ENCODE measurements at regions not wholly inside any gene's neighbourhood (a gene's known extent, or its start where the extent isn't known, plus 50 kb on each side); places are given as distances from the start of the nearest gene placed in this dataset.

GRCh38 chr13:106755542-106755941 is 187.6 kb upstream of the ARGLU1 start:
- CTCF ChIA-PET: no interaction called here
- no peak overlapping the region for H2AFZ ChIP-seq (ENCODE audit: low read depth, low read length, poor library complexity, severe bottlenecking)
- no TSS peak for BruUV-seq (replicated peaks)
- no peaks in the 10 kb centered on the region for H3K4me1 ChIP-seq (ENCODE audit: control insufficient read depth in 1 of 2, insufficient read depth in 2 of 2, low read length in 2 of 2)
- peaks cover 32% of the 10 kb centered on the region for H3K27me3 ChIP-seq (ENCODE audit: insufficient read depth, low read length)
- no peak overlapping the region for H3K9ac ChIP-seq (ENCODE audit: low read length)
- no peaks in the 10 kb centered on the region for H3K9me3 ChIP-seq (ENCODE audit: control insufficient read depth in 1 of 2, insufficient read depth in 1 of 2, low read depth in 1 of 2, low read length in 2 of 2)
- no peak for DNase-seq (ENCODE audit: low read depth, low spot score)
- H3K79me2 ChIP-seq (ENCODE audit: insufficient read depth, low read length): no peaks in the 10 kb centered on the region
- POLR2A ChIA-PET: no interaction called here
- no peak overlapping the region for H3K4me2 ChIP-seq (ENCODE audit: low read length)
- H3K4me3 ChIP-seq (replicated peaks in 1 of 2; ENCODE audit: low read depth in 1 of 2, low read length in 2 of 2): no peak overlapping the region
- H3K27ac ChIP-seq (ENCODE audit: low read depth, low read length): no peak overlapping the region
- ATAC-seq: no peak
- intact Hi-C loops (cut with micrococcal nuclease): no loop called here
- H4K20me1 ChIP-seq (ENCODE audit: insufficient read depth): no peaks in the 10 kb centered on the region
- TF ChIP-seq ZNF274 (IDR thresholded peaks at IDR 0.05; ENCODE audit: low read depth, low read length) (no peak), ATF3 (IDR thresholded peaks at IDR 0.05) (no peak), YY1 (IDR thresholded peaks at IDR 0.05; ENCODE audit: extremely low read depth, insufficient replicate concordance, low read depth, low read length) (no peak), FOSL1 (IDR thresholded peaks at IDR 0.05; ENCODE audit: low read depth) (no peak), SRF (IDR thresholded peaks at IDR 0.05; ENCODE audit: low read depth) (no peak), EZH2phosphoT487 (IDR thresholded peaks at IDR 0.05; ENCODE audit: borderline replicate concordance) (no peak), CBX3 (IDR thresholded peaks at IDR 0.05; ENCODE audit: low read depth) (no peak), ELF1 (IDR thresholded peaks at IDR 0.05; ENCODE audit: borderline replicate concordance, low read depth) (no peak), CEBPB (IDR thresholded peaks at IDR 0.05; ENCODE audit: low read depth) (no peak)
- RAD21 ChIA-PET (ENCODE audit: low non-redundant PET in 1 of 2, low total read pairs in 2 of 2, uncharacterized antibody in 2 of 2, unreplicated experiment in 2 of 2): no interaction called here
- no peaks in the 10 kb centered on the region for H3K9me2 ChIP-seq (ENCODE audit: insufficient read depth)
- H3K36me3 ChIP-seq (ENCODE audit: control insufficient read depth in 1 of 2, insufficient read depth in 2 of 2, low read length in 2 of 2): no peaks in the 10 kb centered on the region

DNA sequence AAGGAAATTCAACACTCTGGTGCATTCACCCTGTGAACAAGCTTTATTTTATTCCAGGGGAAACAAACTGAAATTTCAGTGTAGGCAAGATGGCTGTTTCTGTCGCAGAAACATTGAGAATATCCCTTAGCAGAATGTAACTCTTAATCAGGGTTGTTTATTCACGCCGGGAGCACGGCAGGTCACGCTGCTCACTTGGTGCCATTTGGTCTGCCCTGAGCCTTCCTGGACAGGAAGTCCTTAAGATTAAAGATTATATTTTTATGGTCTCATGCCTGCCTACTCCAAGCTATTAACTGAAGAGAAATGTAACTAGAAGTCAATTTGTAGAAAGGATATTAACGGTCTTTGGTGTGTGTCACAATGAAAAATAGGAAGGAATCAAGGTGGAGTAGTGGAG is 185.3 kb upstream of the ARGLU1 start:
- CTCF ChIA-PET: no interaction called here

More for the DNA sequence above, 185.3 kb upstream of the ARGLU1 start:
- H4K20me1 ChIP-seq (ENCODE audit: insufficient read depth): no peaks in the 10 kb centered on the region
- no peak overlapping the region for H3K4me2 ChIP-seq (ENCODE audit: low read length)
- no peaks in the 10 kb centered on the region for H3K4me1 ChIP-seq (ENCODE audit: control insufficient read depth in 1 of 2, insufficient read depth in 2 of 2, low read length in 2 of 2)
- H3K9me3 ChIP-seq (ENCODE audit: control insufficient read depth in 1 of 2, insufficient read depth in 1 of 2, low read depth in 1 of 2, low read length in 2 of 2): no peaks in the 10 kb centered on the region
- no peak overlapping the region for H3K27ac ChIP-seq (ENCODE audit: low read depth, low read length)
- no peak overlapping the region for H3K9ac ChIP-seq (ENCODE audit: low read length)
- BruUV-seq (replicated peaks): no TSS peak
- ATAC-seq: no peak
- H3K4me3 ChIP-seq (replicated peaks in 1 of 2; ENCODE audit: low read depth in 1 of 2, low read length in 2 of 2): no peak overlapping the region
- no peaks in the 10 kb centered on the region for H3K79me2 ChIP-seq (ENCODE audit: insufficient read depth, low read length)
- ChIA-PET POLR2A (no interaction called here), RAD21 (ENCODE audit: low non-redundant PET in 1 of 2, low total read pairs in 2 of 2, uncharacterized antibody in 2 of 2, unreplicated experiment in 2 of 2) (interaction anchor here in 1 of 2 experiments (0.7 kb wide), 1 partner anchor 51 kb away, joined by 3 read pairs; no protein-coding TSS in a partner anchor)
- H2AFZ ChIP-seq (ENCODE audit: low read depth, low read length, poor library complexity, severe bottlenecking): no peak overlapping the region
- H3K36me3 ChIP-seq (ENCODE audit: control insufficient read depth in 1 of 2, insufficient read depth in 2 of 2, low read length in 2 of 2): no peaks in the 10 kb centered on the region
- H3K27me3 ChIP-seq (ENCODE audit: insufficient read depth, low read length): peaks cover 27% of the 10 kb centered on the region
- no peaks in the 10 kb centered on the region for H3K9me2 ChIP-seq (ENCODE audit: insufficient read depth)
- DNase-seq (ENCODE audit: low read depth, low spot score): no peak
- no peak for TF ChIP-seq YY1 (IDR thresholded peaks at IDR 0.05; ENCODE audit: extremely low read depth, insufficient replicate concordance, low read depth, low read length)
- no peak for TF ChIP-seq POLR2A (IDR thresholded peaks at IDR 0.05; ENCODE audit: borderline replicate concordance, extremely low read depth, insufficient read depth, insufficient read length)
- no peak for TF ChIP-seq CBX3 (IDR thresholded peaks at IDR 0.05; ENCODE audit: low read depth)
- TF ChIP-seq SRF (IDR thresholded peaks at IDR 0.05; ENCODE audit: low read depth): no peak
- intact Hi-C loops (cut with micrococcal nuclease): no loop called here
